Adrenal gland (tissue), 5 donors: ENCODE measurements at regions not wholly inside any gene's neighbourhood (a gene's known extent, or its start where the extent isn't known, plus 50 kb on each side); places are given as distances from the start of the nearest gene placed in this dataset.

Experiments
- POLR2A ChIP-seq, 2 donors: fragments of 450-650 bp; IDR thresholded peaks; one replicate each; pipeline ENCODE4 v1.6.1; 2017; ENCODE audit warnings: antibody characterized with exemption in 2 of 2, mild to moderate bottlenecking in 2 of 2, moderate library complexity in 1 of 2
- TF ChIP-seq, protein P1 (sequence below), 6 experiments: fragments of 450-650 bp in 4 of 6; fragments of 200-600 bp in 2 of 6; sonication (generic) in 1 of 6; IDR thresholded peaks; 1 replicate in 5 of 6; 2 replicates in 1 of 6; pipeline versions ENCODE4 v1.5.1 to v1.8.0; 2016 to 2021; ENCODE audit warnings: antibody characterized with exemption in 6 of 6, mild to moderate bottlenecking in 2 of 6, moderate library complexity in 1 of 6
- donor health status: DM: no; HTN: no; CAD: no.

DNA sequence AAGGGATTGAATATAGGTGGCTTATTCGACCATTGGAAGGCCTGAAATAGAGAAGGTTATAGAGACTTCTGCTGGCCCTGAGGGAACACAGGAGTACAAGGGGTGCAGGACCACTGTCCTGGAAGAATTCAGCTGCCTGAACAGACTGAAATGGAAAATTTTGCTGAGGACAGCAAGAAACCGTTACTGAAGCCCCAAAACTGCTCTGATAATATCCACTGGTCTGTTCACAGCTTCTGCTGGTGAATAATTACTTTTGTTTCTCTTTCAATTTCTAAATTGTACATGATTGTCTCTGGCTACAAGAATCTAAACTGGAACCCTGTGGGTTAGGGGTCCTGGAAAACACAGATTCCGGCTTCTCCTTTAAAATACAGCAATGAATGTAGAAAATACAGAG is 218.5 kb upstream of the CDH12 start:
- TF ChIP-seq, protein P1, sequence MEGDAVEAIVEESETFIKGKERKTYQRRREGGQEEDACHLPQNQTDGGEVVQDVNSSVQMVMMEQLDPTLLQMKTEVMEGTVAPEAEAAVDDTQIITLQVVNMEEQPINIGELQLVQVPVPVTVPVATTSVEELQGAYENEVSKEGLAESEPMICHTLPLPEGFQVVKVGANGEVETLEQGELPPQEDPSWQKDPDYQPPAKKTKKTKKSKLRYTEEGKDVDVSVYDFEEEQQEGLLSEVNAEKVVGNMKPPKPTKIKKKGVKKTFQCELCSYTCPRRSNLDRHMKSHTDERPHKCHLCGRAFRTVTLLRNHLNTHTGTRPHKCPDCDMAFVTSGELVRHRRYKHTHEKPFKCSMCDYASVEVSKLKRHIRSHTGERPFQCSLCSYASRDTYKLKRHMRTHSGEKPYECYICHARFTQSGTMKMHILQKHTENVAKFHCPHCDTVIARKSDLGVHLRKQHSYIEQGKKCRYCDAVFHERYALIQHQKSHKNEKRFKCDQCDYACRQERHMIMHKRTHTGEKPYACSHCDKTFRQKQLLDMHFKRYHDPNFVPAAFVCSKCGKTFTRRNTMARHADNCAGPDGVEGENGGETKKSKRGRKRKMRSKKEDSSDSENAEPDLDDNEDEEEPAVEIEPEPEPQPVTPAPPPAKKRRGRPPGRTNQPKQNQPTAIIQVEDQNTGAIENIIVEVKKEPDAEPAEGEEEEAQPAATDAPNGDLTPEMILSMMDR (IDR thresholded peaks at IDR 0.05) = no peak
- TF ChIP-seq POLR2A (IDR thresholded peaks at IDR 0.05) = no peak
